ENCODE measurements at regions not wholly inside any gene's neighbourhood (a gene's known extent, or its start where the extent isn't known, plus 50 kb on each side); places are given as distances from the start of the nearest gene placed in this dataset.

DNA sequence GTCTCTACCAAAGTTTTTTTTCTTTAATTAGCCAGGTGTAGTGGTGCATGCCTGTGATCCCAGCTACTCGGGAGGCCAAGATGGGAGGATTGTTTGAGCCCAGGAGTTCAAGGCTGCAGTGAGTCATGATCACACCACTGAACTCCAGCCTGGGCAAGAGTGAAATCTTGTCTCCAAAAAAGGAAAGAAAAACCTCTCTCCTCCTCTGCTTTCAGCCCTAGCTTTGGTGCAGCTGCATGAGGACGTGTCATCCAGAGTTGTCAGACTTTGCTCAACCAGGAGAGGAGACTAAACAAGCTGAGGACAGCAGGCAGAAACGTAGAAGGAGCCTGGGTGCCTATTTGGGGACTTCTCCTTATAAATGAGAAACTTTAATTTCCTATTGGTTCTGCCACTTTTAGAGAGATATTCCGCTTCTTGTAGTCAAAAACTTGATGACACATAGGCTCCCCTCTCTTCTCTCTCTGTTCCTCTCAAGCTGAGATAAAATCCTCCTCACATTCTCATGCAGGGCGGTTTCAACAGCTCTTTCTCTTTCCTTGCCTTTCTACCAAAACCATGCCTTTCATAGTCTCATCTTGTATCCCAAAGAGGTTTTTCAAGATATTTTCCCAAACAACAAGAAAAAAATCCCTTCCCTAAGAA, 205.4 kb downstream of the ARHGAP12 start:
- WGBS, 3 donors, result 69 to 74% (median 70%) methylated on average over 5 of the region's 5 CpGs
- H3K27ac ChIP-seq (ENCODE audit: low read depth, low read length), result no peak overlapping the region

DNA sequence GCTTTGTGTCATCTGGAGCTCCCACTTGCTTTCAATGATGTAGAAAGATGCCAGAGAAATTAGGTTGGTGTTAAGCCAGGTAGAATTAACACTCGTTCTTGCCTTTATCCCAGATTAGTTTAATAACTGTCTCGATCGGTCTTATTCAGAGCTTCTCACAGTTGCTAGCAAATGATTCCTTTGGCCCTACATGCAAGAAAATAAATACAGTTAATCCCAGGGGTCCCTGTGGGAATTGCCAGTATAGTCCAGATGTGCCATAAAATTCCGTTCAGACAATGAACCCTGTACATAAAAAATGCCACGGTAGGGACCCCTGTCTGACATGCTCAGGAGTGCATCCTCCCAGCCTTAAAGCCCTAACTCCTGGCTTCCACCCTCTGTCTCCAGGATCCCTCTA, 207.5 kb downstream of the ARHGAP12 start:
- 76 to 91% (median 87%) methylated on average over 5 of the region's 5 CpGs for WGBS, 3 donors
- H3K27ac ChIP-seq (ENCODE audit: low read depth, low read length), result no peak overlapping the region

DNA sequence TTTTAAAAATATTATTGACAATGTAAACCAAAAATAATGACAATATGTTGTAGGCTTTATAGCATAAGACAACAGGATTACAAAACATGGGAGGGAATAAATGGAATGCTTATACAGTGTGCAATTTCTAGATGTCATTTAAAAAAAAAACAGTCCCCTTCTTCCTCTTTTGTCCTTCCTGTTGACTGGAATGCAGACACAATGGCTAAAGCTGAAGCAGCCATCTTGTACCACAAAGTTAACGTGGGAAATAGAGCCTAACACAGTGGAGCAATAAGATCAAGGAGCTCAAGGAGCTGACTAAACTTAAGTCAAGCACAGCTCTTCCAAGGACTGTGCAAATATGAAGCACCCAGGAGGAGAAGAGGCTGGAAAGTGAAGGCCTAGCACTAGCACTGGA, 208.1 kb downstream of the ARHGAP12 start:
- no peak overlapping the region for H3K27ac ChIP-seq (ENCODE audit: low read depth, low read length)
- 71 to 87% (median 73%) methylated on average over 1 of the region's 1 CpG for WGBS, 3 donors

DNA sequence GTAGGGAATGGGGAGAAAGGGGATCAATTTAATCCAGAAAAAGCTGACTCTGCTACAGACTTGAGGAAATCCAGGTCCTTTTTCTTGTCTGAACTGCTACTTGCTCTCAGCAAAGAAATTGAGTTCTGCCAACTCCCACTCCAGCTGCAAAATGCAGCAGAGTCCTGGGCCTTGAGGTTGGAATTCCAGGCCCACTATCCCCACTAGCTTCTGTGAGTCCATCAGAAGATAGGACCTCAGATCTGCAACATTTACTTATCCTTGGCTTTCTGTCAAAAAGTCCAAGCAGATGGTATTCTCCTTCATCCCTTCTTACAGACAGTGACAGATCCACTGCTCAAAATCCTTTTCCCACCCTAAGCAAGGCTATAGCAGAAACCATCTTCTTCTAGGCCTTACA, 219.2 kb downstream of the ARHGAP12 start:
- H3K27ac ChIP-seq (ENCODE audit: low read depth, low read length), result no peak overlapping the region

DNA sequence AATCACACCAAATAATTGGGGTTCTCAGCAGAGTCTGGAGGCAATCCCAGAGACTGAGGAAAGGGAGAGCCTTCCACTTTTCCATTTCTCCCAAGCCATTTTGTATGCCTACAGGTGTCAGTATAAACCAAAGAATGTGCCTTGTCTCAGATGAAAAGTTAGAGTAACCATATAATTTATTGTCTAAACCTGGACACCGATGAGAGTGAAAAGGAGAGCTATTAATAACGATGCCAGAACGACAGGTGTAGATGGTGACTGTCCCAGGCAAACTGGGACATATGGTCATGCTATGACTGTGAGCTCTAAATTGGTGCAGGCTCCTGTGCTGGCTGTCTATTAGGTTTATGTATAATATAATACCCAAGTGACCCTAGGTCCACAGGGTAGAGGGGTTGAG, 219.6 kb downstream of the ARHGAP12 start:
- H3K27ac ChIP-seq (ENCODE audit: low read depth, low read length), result no peak overlapping the region
- 26 to 70% (median 63%) methylated on average over 3 of the region's 3 CpGs for WGBS, 3 donors

DNA sequence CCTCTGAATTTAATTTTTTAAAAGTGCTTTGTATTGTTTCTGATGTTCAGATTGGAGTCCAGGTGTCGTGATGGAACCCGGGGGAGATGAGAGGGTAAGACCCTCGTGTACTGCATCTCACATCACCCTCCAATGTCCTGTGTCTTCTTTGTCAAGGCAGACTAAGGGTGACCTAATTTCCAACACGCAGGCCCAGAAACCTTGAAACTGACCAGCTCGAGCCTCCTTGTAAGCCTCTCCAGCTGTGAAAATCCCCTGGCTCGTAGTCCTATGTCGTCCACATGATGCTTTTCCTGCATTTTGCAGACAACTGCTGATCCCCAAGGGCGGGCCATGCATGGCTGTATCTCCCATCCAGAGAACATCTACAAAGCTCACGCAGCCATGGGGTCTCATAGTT, 220.2 kb downstream of the ARHGAP12 start:
- H3K27ac ChIP-seq (ENCODE audit: low read depth, low read length), result peak overlapping the region; percentile 38
- 48 to 57% (median 56%) methylated on average over 9 of the region's 9 CpGs for WGBS, 3 donors

DNA sequence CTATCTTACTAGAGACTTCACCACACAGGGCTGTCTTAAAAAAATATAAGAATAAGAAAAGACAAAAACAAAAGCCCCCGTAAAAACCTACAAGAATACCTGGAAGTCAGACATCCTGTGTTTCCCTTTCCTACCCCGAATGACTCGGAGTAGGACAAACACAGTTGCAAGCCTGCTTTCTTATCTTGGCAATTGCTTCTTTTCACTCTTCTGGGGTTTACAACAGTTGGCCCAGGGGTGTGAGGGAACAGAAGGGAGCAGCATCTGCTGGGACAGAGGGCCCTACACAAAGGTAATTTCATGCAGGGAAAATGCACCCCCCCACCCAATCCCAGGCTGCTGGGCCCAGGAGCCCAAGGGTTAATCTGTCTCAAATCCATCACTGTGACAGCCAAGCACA, 220.6 kb downstream of the ARHGAP12 start:
- 3 to 45% (median 12%) methylated on average over 3 of the region's 3 CpGs for WGBS, 3 donors
- H3K27ac ChIP-seq (ENCODE audit: low read depth, low read length), result peak overlapping the region; percentile 38

DNA sequence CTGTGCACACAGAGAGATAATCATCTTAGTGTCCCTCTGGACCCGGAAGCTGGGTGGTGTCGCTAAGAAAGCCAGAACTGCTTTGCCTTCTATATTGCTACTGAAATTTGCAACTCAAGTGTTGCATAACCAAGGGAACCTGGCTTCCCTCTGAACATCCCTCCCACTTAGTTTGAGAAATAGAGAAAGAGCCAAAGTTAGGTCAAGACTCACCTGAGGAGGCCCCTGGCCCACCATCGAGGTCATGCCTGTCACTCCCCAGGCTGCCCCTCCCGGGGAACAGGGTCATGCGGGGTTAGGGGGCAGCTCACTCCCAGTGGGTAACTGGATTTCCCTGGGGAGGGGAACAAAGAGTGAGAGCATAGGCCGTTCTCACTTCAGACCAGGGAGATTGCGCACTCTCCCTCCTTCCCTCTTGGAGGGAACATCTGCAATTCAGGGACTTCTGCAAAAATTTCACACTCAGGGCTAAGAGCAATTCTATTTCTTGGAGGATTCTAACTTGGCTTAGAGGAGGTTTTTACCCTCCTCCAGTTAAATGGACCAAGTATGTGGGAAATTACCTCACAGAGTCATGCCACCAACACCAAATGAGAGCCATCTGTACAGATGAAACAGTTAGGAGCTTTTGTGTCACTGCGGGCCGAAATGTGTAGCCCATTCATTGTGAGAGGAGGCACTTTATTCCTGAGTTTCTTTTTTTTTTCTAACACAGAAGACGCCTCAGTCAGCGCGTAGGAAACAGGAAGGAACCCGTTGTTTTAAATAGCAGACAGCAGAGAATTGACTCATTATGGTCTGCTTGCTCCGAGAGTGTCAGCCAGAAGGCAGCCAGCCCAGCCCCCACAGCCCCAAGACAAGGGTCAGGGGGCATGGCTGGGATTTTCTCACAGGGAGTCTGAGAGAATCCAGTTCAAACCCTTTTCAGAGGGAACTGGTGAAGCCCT, 221.3 kb downstream of the ARHGAP12 start:
- peak overlapping the region; percentile 38 for H3K27ac ChIP-seq (ENCODE audit: low read depth, low read length)
- WGBS, 3 donors, result 6 to 53% (median 7%) methylated on average over 14 of the region's 14 CpGs

DNA sequence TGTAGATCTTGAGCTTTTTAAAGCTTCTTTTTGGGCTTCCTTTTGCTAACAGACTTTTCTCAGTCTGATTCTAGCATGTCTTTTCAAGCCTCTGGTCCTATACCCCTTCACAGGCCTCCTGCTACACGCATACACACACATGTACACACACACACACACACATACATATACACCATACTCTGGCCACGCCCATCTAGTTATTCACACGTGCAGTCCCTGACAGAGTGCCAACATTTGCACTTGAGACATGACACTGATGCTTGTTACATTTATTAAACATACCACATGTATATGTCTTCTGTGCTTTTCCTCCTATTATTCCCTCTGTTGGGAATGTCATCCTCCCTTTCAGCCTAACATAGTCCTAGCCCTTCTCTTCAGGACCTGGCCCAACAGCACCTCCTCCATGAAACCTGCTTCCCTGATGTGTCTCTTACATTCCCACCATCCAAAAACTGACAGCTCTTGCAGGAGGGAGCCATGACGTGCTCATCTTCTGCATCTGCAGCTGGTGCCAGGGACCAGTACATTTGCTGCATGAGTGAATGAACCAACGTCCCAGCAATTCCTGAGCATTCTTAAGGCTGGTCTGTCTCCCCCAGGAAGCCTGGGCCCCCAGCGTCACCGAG, 222.1 kb downstream of the ARHGAP12 start:
- H3K27ac ChIP-seq (ENCODE audit: low read depth, low read length), result no peak overlapping the region
- WGBS, 3 donors, result 38 to 61% (median 43%) methylated on average over 7 of the region's 7 CpGs

DNA sequence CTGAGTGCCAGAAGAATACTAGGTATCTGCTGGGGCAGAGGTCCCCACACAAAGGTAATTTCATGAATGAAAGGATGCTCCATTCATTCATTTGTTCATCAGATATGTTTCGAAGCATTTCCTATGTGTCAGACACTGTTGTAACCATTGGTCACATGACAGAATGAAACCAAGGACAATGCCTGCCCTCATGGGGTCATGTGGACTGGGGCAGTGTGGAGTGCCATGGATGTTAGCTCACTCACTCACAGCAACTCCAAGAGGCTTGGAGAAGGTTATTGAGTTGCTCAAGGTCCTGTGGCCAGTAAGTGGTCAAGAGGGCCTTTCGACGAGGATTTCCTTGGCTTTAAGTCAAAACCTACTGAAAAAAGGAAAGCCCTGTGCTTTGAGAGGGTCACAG, 223.5 kb downstream of the ARHGAP12 start:
- H3K27ac ChIP-seq (ENCODE audit: low read depth, low read length), result no peak overlapping the region
- 59 to 84% (median 66%) methylated on average over 3 of the region's 3 CpGs for WGBS, 3 donors

DNA sequence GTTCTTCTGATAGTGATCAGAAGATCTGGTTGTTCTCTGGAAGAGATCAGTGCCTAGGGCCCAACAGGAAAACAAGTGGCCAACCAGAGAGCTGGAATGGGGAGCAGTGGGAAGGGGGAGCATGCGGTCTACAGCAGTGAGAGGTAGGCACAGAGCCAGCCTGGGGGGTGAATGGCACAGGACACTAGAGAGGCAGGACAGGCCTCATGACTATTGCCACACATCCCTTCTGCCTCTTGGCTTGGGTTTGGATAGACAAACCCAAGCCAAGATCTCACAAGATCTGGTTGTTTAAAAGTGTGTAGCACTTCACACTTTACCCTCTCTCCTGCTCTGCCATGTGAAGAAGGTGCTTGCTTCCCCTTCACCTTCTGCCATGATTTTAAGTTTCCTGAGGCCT, 224.4 kb downstream of the ARHGAP12 start:
- H3K27ac ChIP-seq (ENCODE audit: low read depth, low read length), result no peak overlapping the region
- 56 to 100% (median 57%) methylated on average over 1 of the region's 1 CpG for WGBS, 3 donors

DNA sequence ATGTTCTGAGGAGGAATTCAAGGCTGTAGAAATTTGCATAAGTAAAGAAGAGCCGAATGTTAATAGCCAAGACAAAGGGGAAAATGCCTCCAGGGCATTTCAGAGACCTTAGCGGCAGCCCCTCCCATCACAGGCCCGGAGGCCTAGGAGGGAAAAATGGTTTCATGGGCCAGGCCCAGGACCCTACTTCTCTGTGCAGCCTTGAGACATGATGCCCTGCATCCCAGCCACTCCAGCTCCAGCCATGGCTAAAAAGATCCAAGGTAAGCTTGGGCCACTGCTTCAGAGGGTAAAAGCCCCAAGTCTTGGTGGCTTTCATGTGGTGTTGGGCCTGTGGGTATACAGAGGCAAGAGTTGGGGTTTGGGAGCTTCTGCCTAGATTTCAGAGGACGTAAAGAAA, 225.7 kb downstream of the ARHGAP12 start:
- H3K27ac ChIP-seq (ENCODE audit: low read depth, low read length), result no peak overlapping the region
- WGBS, 3 donors, result 82 to 95% (median 89%) methylated on average over 4 of the region's 4 CpGs

DNA sequence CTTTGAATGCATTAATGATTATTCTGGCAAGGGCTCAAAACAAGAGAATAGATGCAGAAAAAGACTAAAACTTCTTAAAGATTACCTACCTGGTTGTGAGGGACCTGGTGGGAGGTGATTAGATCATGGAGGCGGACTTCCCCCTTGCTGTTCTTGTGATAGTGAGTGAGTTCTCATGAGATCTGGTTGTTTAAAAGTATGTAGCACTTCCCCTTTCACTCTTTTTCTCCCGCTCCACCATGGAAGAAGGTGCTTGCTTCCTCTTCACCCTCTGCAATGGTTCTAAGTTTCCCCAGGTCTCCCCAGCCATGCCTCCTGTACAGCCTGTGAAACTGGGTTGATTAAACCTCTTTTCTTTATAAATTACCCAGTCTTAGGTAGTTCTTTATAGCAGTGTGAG, 226.6 kb downstream of the ARHGAP12 start:
- 65 to 90% (median 73%) methylated on average over 2 of the region's 2 CpGs for WGBS, 3 donors
- no peak overlapping the region for H3K27ac ChIP-seq (ENCODE audit: low read depth, low read length)

DNA sequence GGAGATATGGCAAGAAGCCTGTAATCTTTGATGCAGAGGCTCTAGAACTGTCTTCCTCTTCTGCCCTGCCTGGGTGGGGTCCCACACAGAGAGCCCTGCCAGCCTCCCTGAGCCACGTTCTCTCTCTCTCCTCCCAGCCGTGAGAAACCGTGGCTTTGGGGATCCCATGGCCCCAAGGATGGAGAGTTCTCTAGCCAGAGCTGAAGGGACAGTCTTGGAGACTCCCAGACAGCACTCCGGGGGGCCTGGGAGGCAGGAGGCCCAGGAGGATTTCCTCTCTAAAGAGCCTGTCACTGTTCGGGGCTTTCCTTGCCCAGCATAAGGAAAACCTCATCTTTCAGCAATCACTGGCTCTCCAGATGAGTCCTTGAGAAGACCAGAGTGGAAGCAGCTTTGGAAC, 227.1 kb downstream of the ARHGAP12 start:
- 41 to 68% (median 48%) methylated on average over 5 of the region's 5 CpGs for WGBS, 3 donors
- H3K27ac ChIP-seq (ENCODE audit: low read depth, low read length), result no peak overlapping the region

DNA sequence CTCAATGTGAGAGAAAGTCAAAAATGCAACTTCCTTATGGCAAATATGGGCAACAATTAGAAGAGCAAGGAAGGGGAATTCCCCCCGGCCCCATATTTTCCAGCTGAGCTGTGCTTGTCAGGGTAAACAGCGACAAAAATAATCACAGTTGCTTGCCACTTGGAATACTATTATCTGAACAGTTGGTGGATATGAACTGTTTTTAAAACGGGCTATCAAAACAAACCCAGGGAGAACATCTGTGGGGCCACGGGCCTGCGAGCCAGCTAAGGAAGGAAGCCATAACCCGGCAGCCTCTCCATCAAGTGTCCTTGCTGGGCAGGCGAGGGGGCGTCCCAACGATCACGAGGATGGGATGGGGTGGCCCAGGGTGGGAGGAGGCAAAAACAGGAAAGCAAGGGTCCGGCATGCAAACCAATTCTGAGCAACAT, 228.4 kb downstream of the ARHGAP12 start:
- H3K27ac ChIP-seq (ENCODE audit: low read depth, low read length), result peak overlapping the region; percentile 4
- 47 to 71% (median 51%) methylated on average over 11 of the region's 11 CpGs for WGBS, 3 donors

DNA sequence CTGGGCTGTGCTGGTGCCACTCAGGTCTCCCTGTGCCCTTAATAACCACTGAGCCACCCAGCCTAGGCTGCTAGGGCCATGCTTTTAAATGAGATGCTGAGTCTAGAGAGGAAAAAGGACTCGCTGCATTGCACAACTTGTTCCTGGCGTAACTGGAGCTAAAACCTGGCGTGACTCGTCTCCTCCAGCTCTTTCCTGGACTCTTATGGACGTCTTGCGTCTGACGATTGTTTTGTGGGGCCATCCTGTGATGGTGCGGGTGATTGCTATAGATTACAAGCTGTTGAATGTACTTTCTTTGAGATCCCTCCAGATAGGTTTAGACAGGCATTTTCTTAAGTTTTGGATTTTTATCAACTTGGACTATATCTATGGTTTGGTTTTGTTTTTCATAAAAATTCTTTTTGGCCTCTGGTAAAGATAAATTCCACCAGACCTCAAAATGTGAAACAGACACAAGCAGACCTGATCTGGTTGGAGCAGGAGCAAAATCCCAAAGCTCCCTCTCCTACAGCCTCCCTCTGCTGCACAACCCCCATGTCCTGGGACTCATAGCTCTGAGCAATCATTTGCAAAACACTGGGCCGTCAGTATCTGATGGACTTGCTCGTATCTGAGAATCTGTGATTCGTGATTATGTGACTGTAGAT, 230.3 kb downstream of the ARHGAP12 start:
- peak overlapping the region; percentile 32 for H3K27ac ChIP-seq (ENCODE audit: low read depth, low read length)
- WGBS, 3 donors, result 34 to 79% (median 35%) methylated on average over 11 of the region's 11 CpGs

DNA sequence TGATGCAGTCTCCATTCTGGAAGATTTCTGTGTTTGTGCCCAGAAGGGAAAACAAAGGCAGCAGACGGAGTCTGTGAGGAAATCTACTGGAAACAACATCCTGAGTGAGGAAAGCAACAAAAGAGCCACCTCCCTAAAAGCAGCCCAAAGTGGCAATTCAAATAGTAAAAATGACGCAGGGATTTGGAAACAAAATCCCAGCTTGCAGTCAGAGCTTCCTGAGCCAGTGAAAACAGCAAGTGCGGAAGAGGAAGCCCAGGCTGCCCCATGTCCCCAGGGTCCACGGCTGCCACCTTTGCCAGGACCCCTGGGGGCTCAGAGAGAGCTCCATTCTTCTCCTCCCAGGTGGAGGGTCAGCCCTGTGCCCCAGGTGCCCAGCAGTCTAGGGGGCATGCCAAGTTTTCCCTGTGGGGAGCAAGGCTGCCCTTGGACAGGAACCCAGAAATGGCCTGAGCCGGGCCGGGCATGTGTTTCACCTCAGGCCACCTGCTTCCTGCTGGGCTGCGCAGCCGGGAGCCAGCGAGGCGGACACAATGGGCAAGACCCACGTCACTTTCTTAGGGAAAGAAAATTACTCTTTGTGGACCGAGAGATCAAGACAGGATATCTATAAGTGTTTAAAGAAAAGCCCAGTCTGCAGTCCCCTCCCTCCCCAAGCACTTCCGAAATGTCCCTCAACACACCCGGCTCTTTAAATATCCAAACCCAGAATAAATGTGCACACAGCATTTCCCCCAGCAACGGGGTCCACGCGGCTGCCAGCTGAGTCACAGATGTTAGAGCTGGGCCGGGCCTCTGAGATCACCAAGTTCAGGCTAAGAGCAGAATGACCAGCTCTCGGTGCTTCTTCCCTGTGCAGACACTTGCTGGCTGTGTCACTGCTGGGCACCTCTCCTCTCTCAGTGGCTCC, 231.1 kb downstream of the ARHGAP12 start:
- 11 to 61% (median 21%) methylated on average over 19 of the region's 19 CpGs for WGBS, 3 donors
- peak overlapping the region; percentile 79 for H3K27ac ChIP-seq (ENCODE audit: low read depth, low read length)

Measured in adipose tissue (tissue), 3 donors.